ENCODE measurements at regions not wholly inside any gene's neighbourhood (a gene's known extent, or its start where the extent isn't known, plus 50 kb on each side); places are given as distances from the start of the nearest gene placed in this dataset.
"Not testable (repeated sequence)": the region's sequence is repeated elsewhere in the genome, so short reads cannot be mapped to it uniquely, and the experiment has no call there.

DNA sequence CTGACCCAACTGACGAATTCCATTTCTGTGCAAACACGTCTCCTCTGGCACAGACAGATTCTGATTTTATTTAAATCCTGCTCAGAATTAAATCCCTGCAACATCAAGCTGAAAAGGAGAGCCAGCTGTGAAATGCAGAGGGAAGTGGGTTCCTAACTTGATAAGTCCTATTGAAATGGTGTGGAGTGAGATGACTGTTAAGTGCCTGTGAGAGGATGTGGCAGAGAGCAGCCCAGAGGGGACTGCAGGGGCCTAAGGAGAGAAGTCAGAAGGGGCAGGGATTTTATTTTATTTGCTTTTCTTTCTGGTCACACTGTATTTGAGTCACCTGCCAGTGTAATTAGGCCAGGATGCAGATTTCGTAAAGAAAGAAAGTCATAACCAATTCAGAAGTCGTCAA is 277.4 kb downstream of the NKX6-1 start:
- no peak for DNase-seq (ENCODE audit: low read depth in 6 of 9, low spot score in 9 of 9)
- no peak overlapping the region for H3K4me3 ChIP-seq (ENCODE audit: low read length in 2 of 2)
- H3K27ac ChIP-seq (ENCODE audit: low read depth in 1 of 2, low read length in 1 of 2) = no peak overlapping the region
- H3K9me3 ChIP-seq (ENCODE audit: control insufficient read depth in 2 of 2, insufficient read depth in 1 of 2, low read length in 1 of 2) = no peaks in the 10 kb centered on the region
- no peaks in the 10 kb centered on the region for H3K36me3 ChIP-seq (ENCODE audit: control insufficient read depth in 2 of 2, insufficient read depth in 2 of 2, low read length in 1 of 2)
- H3K4me1 ChIP-seq (ENCODE audit: control insufficient read depth in 2 of 2, insufficient read depth in 2 of 2, low read length in 2 of 2) = no peaks in the 10 kb centered on the region
- 83% methylated on average over 4 of the region's 4 CpGs for WGBS
- H3K27me3 ChIP-seq (ENCODE audit: control insufficient read depth in 2 of 2, insufficient read depth in 1 of 2, low read length in 1 of 2) = no peaks in the 10 kb centered on the region

DNA sequence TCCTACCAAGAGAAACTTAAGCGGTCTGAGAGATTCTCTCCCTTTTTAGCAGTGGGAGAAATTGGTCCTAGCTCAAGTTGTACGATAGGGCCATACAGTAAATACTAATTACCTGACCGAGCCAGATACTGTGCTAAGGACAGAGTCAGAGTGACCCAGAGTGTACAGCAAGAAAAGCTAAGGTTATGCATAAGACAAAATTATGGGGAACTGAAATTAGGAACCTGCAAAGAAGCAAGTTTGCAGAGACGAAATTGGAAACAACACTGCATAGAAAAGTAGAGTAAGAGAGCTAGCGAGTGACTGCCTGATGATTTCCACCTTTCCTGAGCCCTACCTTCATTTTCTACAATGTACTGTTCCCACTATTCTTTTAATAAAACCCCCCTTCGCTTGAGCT is 278.1 kb downstream of the NKX6-1 start:
- DNase-seq (ENCODE audit: low read depth in 6 of 9, low spot score in 9 of 9) = no peak
- H3K27me3 ChIP-seq (ENCODE audit: control insufficient read depth in 2 of 2, insufficient read depth in 1 of 2, low read length in 1 of 2) = no peaks in the 10 kb centered on the region
- no peaks in the 10 kb centered on the region for H3K9me3 ChIP-seq (ENCODE audit: control insufficient read depth in 2 of 2, insufficient read depth in 1 of 2, low read length in 1 of 2)
- H3K36me3 ChIP-seq (ENCODE audit: control insufficient read depth in 2 of 2, insufficient read depth in 2 of 2, low read length in 1 of 2) = no peaks in the 10 kb centered on the region
- no peak overlapping the region for H3K4me3 ChIP-seq (ENCODE audit: low read length in 2 of 2)
- no peaks in the 10 kb centered on the region for H3K4me1 ChIP-seq (ENCODE audit: control insufficient read depth in 2 of 2, insufficient read depth in 2 of 2, low read length in 2 of 2)
- WGBS = 87% methylated on average over 6 of the region's 6 CpGs
- no peak overlapping the region for H3K27ac ChIP-seq (ENCODE audit: low read depth in 1 of 2, low read length in 1 of 2)

DNA sequence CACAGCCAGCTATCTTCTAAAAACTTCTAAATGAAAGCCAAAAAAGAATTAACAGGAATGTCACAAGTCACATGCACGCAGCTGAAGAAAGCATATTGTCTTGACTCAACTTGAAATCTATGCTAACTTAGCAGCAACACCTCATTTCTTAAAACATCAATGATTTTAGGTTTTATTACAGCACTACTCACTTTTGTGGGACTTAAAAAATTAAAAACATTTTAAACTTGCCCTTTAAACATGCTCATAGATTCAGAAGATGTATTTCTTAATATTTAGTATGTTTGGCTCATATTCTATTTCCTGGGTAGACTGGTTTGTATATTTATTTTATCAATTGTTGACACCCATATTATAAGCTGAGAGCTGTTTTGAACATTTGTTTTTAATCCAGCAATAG is 279.4 kb downstream of the NKX6-1 start:
- H3K9me3 ChIP-seq (ENCODE audit: control insufficient read depth in 2 of 2, insufficient read depth in 1 of 2, low read length in 1 of 2) = no peaks in the 10 kb centered on the region
- no peak for DNase-seq (ENCODE audit: low read depth in 6 of 9, low spot score in 9 of 9)
- no peaks in the 10 kb centered on the region for H3K36me3 ChIP-seq (ENCODE audit: control insufficient read depth in 2 of 2, insufficient read depth in 2 of 2, low read length in 1 of 2)
- H3K4me1 ChIP-seq (ENCODE audit: control insufficient read depth in 2 of 2, insufficient read depth in 2 of 2, low read length in 2 of 2) = no peaks in the 10 kb centered on the region
- no peak overlapping the region for H3K4me3 ChIP-seq (ENCODE audit: low read length in 2 of 2)
- WGBS = 78% methylated on average over 1 of the region's 1 CpG
- H3K27ac ChIP-seq (ENCODE audit: low read depth in 1 of 2, low read length in 1 of 2) = no peak overlapping the region
- no peaks in the 10 kb centered on the region for H3K27me3 ChIP-seq (ENCODE audit: control insufficient read depth in 2 of 2, insufficient read depth in 1 of 2, low read length in 1 of 2)

- H3K9me3 ChIP-seq (ENCODE audit: control insufficient read depth in 2 of 2, insufficient read depth in 1 of 2, low read length in 1 of 2) = no peaks in the 10 kb centered on the region
- no peak for DNase-seq (ENCODE audit: low read depth in 6 of 9, low spot score in 9 of 9)
- no peak overlapping the region for H3K4me3 ChIP-seq (ENCODE audit: low read length in 2 of 2)
- H3K4me1 ChIP-seq (ENCODE audit: control insufficient read depth in 2 of 2, insufficient read depth in 2 of 2, low read length in 2 of 2) = no peaks in the 10 kb centered on the region
- H3K36me3 ChIP-seq (ENCODE audit: control insufficient read depth in 2 of 2, insufficient read depth in 2 of 2, low read length in 1 of 2) = no peaks in the 10 kb centered on the region
- no peaks in the 10 kb centered on the region for H3K27me3 ChIP-seq (ENCODE audit: control insufficient read depth in 2 of 2, insufficient read depth in 1 of 2, low read length in 1 of 2)
- WGBS = 81% methylated on average over 9 of the region's 9 CpGs
- H3K27ac ChIP-seq (ENCODE audit: low read depth in 1 of 2, low read length in 1 of 2) = no peak overlapping the region
These were observed 281.1 kb downstream of the NKX6-1 start for GRCh38 chr4:84218031-84218430.

GRCh38 chr4:84215217-84215616 is 283.9 kb downstream of the NKX6-1 start:
- no peaks in the 10 kb centered on the region for H3K27me3 ChIP-seq (ENCODE audit: control insufficient read depth in 2 of 2, insufficient read depth in 1 of 2, low read length in 1 of 2)
- 95% methylated on average over 2 of the region's 2 CpGs for WGBS
- no peaks in the 10 kb centered on the region for H3K9me3 ChIP-seq (ENCODE audit: control insufficient read depth in 2 of 2, insufficient read depth in 1 of 2, low read length in 1 of 2)
- no peaks in the 10 kb centered on the region for H3K36me3 ChIP-seq (ENCODE audit: control insufficient read depth in 2 of 2, insufficient read depth in 2 of 2, low read length in 1 of 2)
- H3K4me3 ChIP-seq (ENCODE audit: low read length in 2 of 2) = no peak overlapping the region
- H3K4me1 ChIP-seq (ENCODE audit: control insufficient read depth in 2 of 2, insufficient read depth in 2 of 2, low read length in 2 of 2) = no peaks in the 10 kb centered on the region
- no peak for DNase-seq (ENCODE audit: low read depth in 6 of 9, low spot score in 9 of 9)
- H3K27ac ChIP-seq (ENCODE audit: low read depth in 1 of 2, low read length in 1 of 2) = no peak overlapping the region

- H3K4me1 ChIP-seq (ENCODE audit: control insufficient read depth in 2 of 2, insufficient read depth in 2 of 2, low read length in 2 of 2); H3K27ac ChIP-seq (ENCODE audit: low read depth in 1 of 2, low read length in 1 of 2); H3K27me3 ChIP-seq (ENCODE audit: control insufficient read depth in 2 of 2, insufficient read depth in 1 of 2, low read length in 1 of 2); DNase-seq (ENCODE audit: low read depth in 6 of 9, low spot score in 9 of 9); H3K9me3 ChIP-seq (ENCODE audit: control insufficient read depth in 2 of 2, insufficient read depth in 1 of 2, low read length in 1 of 2); H3K36me3 ChIP-seq (ENCODE audit: control insufficient read depth in 2 of 2, insufficient read depth in 2 of 2, low read length in 1 of 2); H3K4me3 ChIP-seq (ENCODE audit: low read length in 2 of 2): not testable (repeated sequence)
- 96% methylated on average over 4 of the region's 4 CpGs for WGBS
These were observed 292.9 kb downstream of the NKX6-1 start for GRCh38 chr4:84206226-84206625.

- no peaks in the 10 kb centered on the region for H3K36me3 ChIP-seq (ENCODE audit: control insufficient read depth in 2 of 2, insufficient read depth in 2 of 2, low read length in 1 of 2)
- H3K27me3 ChIP-seq (ENCODE audit: control insufficient read depth in 2 of 2, insufficient read depth in 1 of 2, low read length in 1 of 2) = no peaks in the 10 kb centered on the region
- no peak overlapping the region for H3K27ac ChIP-seq (ENCODE audit: low read depth in 1 of 2, low read length in 1 of 2)
- 74% methylated on average over 1 of the region's 1 CpG for WGBS
- no peak for DNase-seq (ENCODE audit: low read depth in 6 of 9, low spot score in 9 of 9)
- H3K4me1 ChIP-seq (ENCODE audit: control insufficient read depth in 2 of 2, insufficient read depth in 2 of 2, low read length in 2 of 2) = no peaks in the 10 kb centered on the region
- H3K9me3 ChIP-seq (ENCODE audit: control insufficient read depth in 2 of 2, insufficient read depth in 1 of 2, low read length in 1 of 2) = no peaks in the 10 kb centered on the region
- no peak overlapping the region for H3K4me3 ChIP-seq (ENCODE audit: low read length in 2 of 2)
These were observed 309.9 kb downstream of the NKX6-1 start for GRCh38 chr4:84189144-84189543.

GRCh38 chr4:84179409-84179808 is 319.7 kb downstream of the NKX6-1 start:
- no peak for DNase-seq (ENCODE audit: low read depth in 6 of 9, low spot score in 9 of 9)
- Histone ChIP-seq H3K27me3 (ENCODE audit: control insufficient read depth in 2 of 2, insufficient read depth in 1 of 2, low read length in 1 of 2) (no peaks in the 10 kb centered on the region), H3K9me3 (ENCODE audit: control insufficient read depth in 2 of 2, insufficient read depth in 1 of 2, low read length in 1 of 2) (no peaks in the 10 kb centered on the region), H3K27ac (ENCODE audit: low read depth in 1 of 2, low read length in 1 of 2) (no peak overlapping the region), H3K36me3 (ENCODE audit: control insufficient read depth in 2 of 2, insufficient read depth in 2 of 2, low read length in 1 of 2) (no peaks in the 10 kb centered on the region), H3K4me1 (ENCODE audit: control insufficient read depth in 2 of 2, insufficient read depth in 2 of 2, low read length in 2 of 2) (no peaks in the 10 kb centered on the region), H3K4me3 (ENCODE audit: low read length in 2 of 2) (no peak overlapping the region)
- WGBS = 98% methylated on average over 2 of the region's 2 CpGs

GRCh38 chr4:84177831-84178542 is 321.1 kb downstream of the NKX6-1 start:
- H3K27ac ChIP-seq (ENCODE audit: low read depth in 1 of 2, low read length in 1 of 2) = no peak overlapping the region
- DNase-seq (ENCODE audit: low read depth in 6 of 9, low spot score in 9 of 9) = no peak
- no peaks in the 10 kb centered on the region for H3K4me1 ChIP-seq (ENCODE audit: control insufficient read depth in 2 of 2, insufficient read depth in 2 of 2, low read length in 2 of 2)
- 86% methylated on average over 5 of the region's 5 CpGs for WGBS
- no peaks in the 10 kb centered on the region for H3K9me3 ChIP-seq (ENCODE audit: control insufficient read depth in 2 of 2, insufficient read depth in 1 of 2, low read length in 1 of 2)
- H3K36me3 ChIP-seq (ENCODE audit: control insufficient read depth in 2 of 2, insufficient read depth in 2 of 2, low read length in 1 of 2) = no peaks in the 10 kb centered on the region
- H3K4me3 ChIP-seq (ENCODE audit: low read length in 2 of 2) = no peak overlapping the region
- no peaks in the 10 kb centered on the region for H3K27me3 ChIP-seq (ENCODE audit: control insufficient read depth in 2 of 2, insufficient read depth in 1 of 2, low read length in 1 of 2)

All from thymus (tissue), 11 donors.